Activated CD8-positive, alpha-beta T cell treated with anti-CD3 and anti-CD28 coated beads for 36 hours (primary cell): ENCODE measurements at regions not wholly inside any gene's neighbourhood (a gene's known extent, or its start where the extent isn't known, plus 50 kb on each side); places are given as distances from the start of the nearest gene placed in this dataset.

Source experiments
- ATAC-seq: fragments of 200-7000 bp; cut with Tn5 transposase; one replicate; pipeline ENCODE4 v1.10.0; 2021; ENCODE audit warnings: mild to moderate bottlenecking, moderate library complexity
- CTCF ChIA-PET: fragments of 350-600 bp; sonication (Branson Sonifier 250); formaldehyde crosslinking; loops from one replicate; lab custom pipeline; 2021; ENCODE audit warnings: antibody characterized with exemption; lab: Charles Lee
- POLR2A ChIA-PET: fragments of 350-600 bp; sonication (Branson Sonifier 250); formaldehyde crosslinking; loops from one replicate; lab custom pipeline; 2021; ENCODE audit warnings: antibody characterized with exemption; lab: Charles Lee
- DNase-seq: peaks from one replicate; pipeline ENCODE4 v3.0.0-alpha.2; 2020
- H3K27ac Mint-ChIP-seq: one replicate; pipeline ENCODE4 v1.8.0; 2021; ENCODE audit warnings: mild to moderate bottlenecking, mixed read lengths
- H3K27me3 Mint-ChIP-seq: one replicate; pipeline ENCODE4 v1.8.0; 2021; ENCODE audit warnings: mixed read lengths
- H3K36me3 Mint-ChIP-seq: one replicate; pipeline ENCODE4 v1.8.0; 2021; ENCODE audit warnings: low read depth, mixed read lengths
- H3K4me1 Mint-ChIP-seq: one replicate; pipeline ENCODE4 v1.8.0; 2021; ENCODE audit warnings: low read depth, mixed read lengths
- H3K4me3 Mint-ChIP-seq: one replicate; pipeline ENCODE4 v1.8.0; 2021; ENCODE audit warnings: mild to moderate bottlenecking, moderate library complexity, mixed read lengths
- H3K9me3 Mint-ChIP-seq: one replicate; pipeline ENCODE4 v1.8.0; 2021; ENCODE audit warnings: mixed read lengths
- intact Hi-C: fragments of 100-400 bp; cut with micrococcal nuclease; formaldehyde crosslinking; loops from one replicate; pipeline ENCODE4 v1.10.0; 2022
- TF ChIP-seq, protein P1 (sequence below): fragments of 200-600 bp; IDR thresholded peaks from one replicate; pipeline ENCODE4 v1.8.0; 2022; ENCODE audit warnings: antibody characterized with exemption, mild to moderate bottlenecking

DNA sequence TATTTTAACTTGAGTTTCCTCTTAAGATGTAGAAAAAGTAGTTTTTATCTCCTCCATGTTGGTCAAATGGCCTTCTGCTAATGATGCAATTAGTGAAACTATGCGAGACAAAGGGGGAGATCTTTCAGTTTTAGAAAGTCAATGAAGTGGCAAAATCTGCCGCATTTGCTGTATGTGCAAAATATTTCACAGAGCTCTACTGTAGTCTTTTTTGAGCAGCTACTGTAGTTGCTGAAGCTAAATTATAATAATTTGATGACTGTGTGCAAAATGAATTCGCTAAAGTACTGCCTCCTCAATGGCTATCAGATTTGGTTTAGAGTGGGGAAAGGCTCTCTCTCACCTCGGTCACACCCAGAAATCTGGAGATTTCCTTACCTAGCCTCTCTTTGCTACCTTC is 267.6 kb upstream of the ZFP64 start:
- H3K27me3 Mint-ChIP-seq = peaks cover 4% of the 10 kb centered on the region
- DNase-seq (no peak), ATAC-seq (no peak)
- no peak overlapping the region for H3K4me3 Mint-ChIP-seq
- TF ChIP-seq, protein P1, sequence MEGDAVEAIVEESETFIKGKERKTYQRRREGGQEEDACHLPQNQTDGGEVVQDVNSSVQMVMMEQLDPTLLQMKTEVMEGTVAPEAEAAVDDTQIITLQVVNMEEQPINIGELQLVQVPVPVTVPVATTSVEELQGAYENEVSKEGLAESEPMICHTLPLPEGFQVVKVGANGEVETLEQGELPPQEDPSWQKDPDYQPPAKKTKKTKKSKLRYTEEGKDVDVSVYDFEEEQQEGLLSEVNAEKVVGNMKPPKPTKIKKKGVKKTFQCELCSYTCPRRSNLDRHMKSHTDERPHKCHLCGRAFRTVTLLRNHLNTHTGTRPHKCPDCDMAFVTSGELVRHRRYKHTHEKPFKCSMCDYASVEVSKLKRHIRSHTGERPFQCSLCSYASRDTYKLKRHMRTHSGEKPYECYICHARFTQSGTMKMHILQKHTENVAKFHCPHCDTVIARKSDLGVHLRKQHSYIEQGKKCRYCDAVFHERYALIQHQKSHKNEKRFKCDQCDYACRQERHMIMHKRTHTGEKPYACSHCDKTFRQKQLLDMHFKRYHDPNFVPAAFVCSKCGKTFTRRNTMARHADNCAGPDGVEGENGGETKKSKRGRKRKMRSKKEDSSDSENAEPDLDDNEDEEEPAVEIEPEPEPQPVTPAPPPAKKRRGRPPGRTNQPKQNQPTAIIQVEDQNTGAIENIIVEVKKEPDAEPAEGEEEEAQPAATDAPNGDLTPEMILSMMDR = no peak
- POLR2A ChIA-PET = no interaction called here
- no peaks in the 10 kb centered on the region for H3K4me1 Mint-ChIP-seq
- CTCF ChIA-PET = no interaction called here
- no peaks in the 10 kb centered on the region for H3K9me3 Mint-ChIP-seq
- H3K27ac Mint-ChIP-seq = no peak overlapping the region
- intact Hi-C loops = no loop called here
- H3K36me3 Mint-ChIP-seq = no peaks in the 10 kb centered on the region

GRCh38 chr20:52457826-52458225 is 266.2 kb upstream of the ZFP64 start:
- H3K36me3 Mint-ChIP-seq = no peaks in the 10 kb centered on the region
- peaks cover 4% of the 10 kb centered on the region for H3K27me3 Mint-ChIP-seq
- ATAC-seq (no peak), DNase-seq (no peak)
- no peak overlapping the region for H3K27ac Mint-ChIP-seq
- H3K4me1 Mint-ChIP-seq = no peaks in the 10 kb centered on the region
- H3K4me3 Mint-ChIP-seq = no peak overlapping the region
- TF ChIP-seq, protein P1 = no peak
- intact Hi-C loops = no loop called here
- CTCF ChIA-PET = no interaction called here
- POLR2A ChIA-PET = no interaction called here
- no peaks in the 10 kb centered on the region for H3K9me3 Mint-ChIP-seq

DNA sequence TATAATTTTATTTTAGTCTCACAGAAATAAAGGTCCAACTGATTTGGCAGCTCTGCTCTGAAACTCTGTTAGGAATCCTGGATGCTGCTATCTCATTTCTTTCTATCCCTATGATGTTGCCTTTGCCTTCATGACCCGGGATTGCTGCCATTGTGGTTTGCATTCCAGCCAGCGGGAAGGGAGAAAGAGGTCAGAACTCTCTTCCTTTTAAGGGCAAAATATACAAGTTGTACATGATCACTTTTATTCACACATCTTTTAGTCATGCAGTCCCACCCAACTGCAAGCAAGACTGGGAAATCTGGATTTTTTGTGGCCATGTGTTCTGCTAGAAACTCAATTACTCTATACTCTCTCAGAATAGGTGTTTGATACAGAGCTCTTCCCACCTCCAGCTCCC is 263.1 kb upstream of the ZFP64 start:
- DNase-seq = no peak
- Mint-ChIP-seq H3K9me3 (no peaks in the 10 kb centered on the region), H3K36me3 (no peaks in the 10 kb centered on the region), H3K4me3 (no peak overlapping the region), H3K27ac (no peak overlapping the region), H3K4me1 (no peaks in the 10 kb centered on the region), H3K27me3 (no peaks in the 10 kb centered on the region)
- no peak for ATAC-seq
- ChIA-PET CTCF (interaction anchor here (0.7 kb wide), 1 partner anchor 1655 kb away, joined by 3 read pairs; no protein-coding TSS in a partner anchor), POLR2A (no interaction called here)
- TF ChIP-seq, protein P1 = no peak
- intact Hi-C loops = no loop called here

DNA sequence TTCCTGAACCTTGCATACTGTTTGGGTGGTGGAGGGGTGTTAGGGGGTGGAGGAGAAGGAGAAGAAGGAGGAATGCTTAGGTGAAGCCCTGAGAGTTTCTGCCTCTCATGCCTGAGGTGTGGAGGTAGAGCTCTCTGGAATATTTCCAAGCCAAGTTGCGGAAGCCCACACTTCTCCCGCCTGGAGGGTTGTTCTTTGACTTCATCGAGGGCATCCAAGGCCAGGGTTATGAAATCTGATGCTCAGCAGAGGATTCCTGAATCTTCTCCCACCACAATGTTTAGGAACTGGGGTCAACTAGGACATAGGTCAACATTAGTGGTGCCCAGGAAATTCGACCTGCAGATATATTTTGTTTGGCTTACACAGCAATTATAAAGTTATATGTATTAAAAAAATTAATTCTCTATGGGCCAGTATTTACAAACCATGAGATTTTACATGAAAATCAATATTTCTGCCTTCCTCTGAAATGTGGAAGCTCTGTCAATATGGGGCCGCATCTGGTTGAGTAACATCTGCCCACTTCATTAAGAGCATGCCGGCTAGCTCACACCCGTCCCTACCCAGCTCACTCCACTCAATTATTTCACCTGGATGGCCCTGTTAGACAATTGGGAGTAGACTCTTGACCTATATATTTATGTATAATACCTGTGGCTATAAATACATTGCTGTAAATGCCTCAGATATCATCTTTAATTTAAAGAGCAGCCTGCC is 257.1 kb upstream of the ZFP64 start:
- Mint-ChIP-seq H3K4me1 (no peaks in the 10 kb centered on the region), H3K27me3 (no peaks in the 10 kb centered on the region), H3K4me3 (no peak overlapping the region), H3K36me3 (no peaks in the 10 kb centered on the region), H3K9me3 (no peaks in the 10 kb centered on the region), H3K27ac (no peak overlapping the region)
- ChIA-PET POLR2A (interaction anchor here (0.6 kb wide), 1 partner anchor 34 kb away, joined by 3 read pairs; no protein-coding TSS in a partner anchor), CTCF (no interaction called here)
- DNase-seq (no peak), ATAC-seq (no peak)
- intact Hi-C loops = no loop called here
- TF ChIP-seq, protein P1 = no peak

- TF ChIP-seq, protein P1 = no peak
- no peaks in the 10 kb centered on the region for H3K27me3 Mint-ChIP-seq
- no peak overlapping the region for H3K4me3 Mint-ChIP-seq
- no peak overlapping the region for H3K27ac Mint-ChIP-seq
- intact Hi-C loops = no loop called here
- H3K36me3 Mint-ChIP-seq = no peaks in the 10 kb centered on the region
- ATAC-seq (no peak), DNase-seq (no peak)
- H3K4me1 Mint-ChIP-seq = no peaks in the 10 kb centered on the region
- POLR2A ChIA-PET = no interaction called here
- CTCF ChIA-PET = no interaction called here
- H3K9me3 Mint-ChIP-seq = no peaks in the 10 kb centered on the region
Measured at GRCh38 chr20:52447225-52447551, 255.6 kb upstream of the ZFP64 start.
